Gastroesophageal sphincter (tissue), 3 donors: ENCODE measurements at regions not wholly inside any gene's neighbourhood (a gene's known extent, or its start where the extent isn't known, plus 50 kb on each side); places are given as distances from the start of the nearest gene placed in this dataset.

Experiments used
- POLR2A ChIP-seq, 2 donors: fragments of 450-650 bp; IDR thresholded peaks; one replicate each; pipeline ENCODE4 v1.6.1; 2017; ENCODE audit warnings: antibody characterized with exemption in 2 of 2, mild to moderate bottlenecking in 2 of 2, moderate library complexity in 1 of 2
- TF ChIP-seq, protein P1 (sequence below), 4 experiments: fragments of 200-600 bp in 2 of 4; fragments of 450-650 bp in 2 of 4; sonication (generic) in 1 of 4; IDR thresholded peaks; one replicate each; pipeline ENCODE4 v1.5.1; 2017 to 2019; ENCODE audit warnings: antibody characterized with exemption in 4 of 4, mild to moderate bottlenecking in 2 of 4, moderate library complexity in 2 of 4

GRCh38 chr2:168350380-168350779 is 103.0 kb upstream of the STK39 start:
- TF ChIP-seq POLR2A (IDR thresholded peaks at IDR 0.05): no peak
- TF ChIP-seq, protein P1, sequence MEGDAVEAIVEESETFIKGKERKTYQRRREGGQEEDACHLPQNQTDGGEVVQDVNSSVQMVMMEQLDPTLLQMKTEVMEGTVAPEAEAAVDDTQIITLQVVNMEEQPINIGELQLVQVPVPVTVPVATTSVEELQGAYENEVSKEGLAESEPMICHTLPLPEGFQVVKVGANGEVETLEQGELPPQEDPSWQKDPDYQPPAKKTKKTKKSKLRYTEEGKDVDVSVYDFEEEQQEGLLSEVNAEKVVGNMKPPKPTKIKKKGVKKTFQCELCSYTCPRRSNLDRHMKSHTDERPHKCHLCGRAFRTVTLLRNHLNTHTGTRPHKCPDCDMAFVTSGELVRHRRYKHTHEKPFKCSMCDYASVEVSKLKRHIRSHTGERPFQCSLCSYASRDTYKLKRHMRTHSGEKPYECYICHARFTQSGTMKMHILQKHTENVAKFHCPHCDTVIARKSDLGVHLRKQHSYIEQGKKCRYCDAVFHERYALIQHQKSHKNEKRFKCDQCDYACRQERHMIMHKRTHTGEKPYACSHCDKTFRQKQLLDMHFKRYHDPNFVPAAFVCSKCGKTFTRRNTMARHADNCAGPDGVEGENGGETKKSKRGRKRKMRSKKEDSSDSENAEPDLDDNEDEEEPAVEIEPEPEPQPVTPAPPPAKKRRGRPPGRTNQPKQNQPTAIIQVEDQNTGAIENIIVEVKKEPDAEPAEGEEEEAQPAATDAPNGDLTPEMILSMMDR (IDR thresholded peaks at IDR 0.05): no peak
